ENCODE measurements at regions not wholly inside any gene's neighbourhood (a gene's known extent, or its start where the extent isn't known, plus 50 kb on each side); places are given as distances from the start of the nearest gene placed in this dataset.

DNA sequence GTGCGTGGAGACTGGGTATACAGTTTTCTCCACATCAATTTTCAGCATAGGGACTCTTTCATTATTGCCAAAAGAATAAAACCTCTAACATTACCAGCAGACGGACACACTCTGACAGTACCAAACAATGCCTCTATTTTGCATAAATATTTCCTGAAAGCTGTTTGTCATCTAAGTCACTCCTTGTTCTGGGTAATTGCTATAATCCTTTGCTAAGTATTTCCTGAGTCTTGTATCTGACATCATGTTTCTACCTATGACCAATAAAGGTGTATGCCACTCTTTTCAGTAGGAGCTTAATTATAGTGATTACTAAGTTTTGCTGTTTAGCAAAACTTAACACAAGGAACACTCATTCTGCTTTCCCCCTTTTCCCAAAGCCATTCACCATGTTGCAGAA lies 886.5 kb downstream of the SLITRK6 start:
- DNase-seq (ENCODE audit: low spot score) (no peak), ATAC-seq (no peak)
- TF ChIP-seq EZH2 (IDR thresholded peaks at IDR 0.05; ENCODE audit: low read depth, unreplicated experiment) (no peak), JUNB (IDR thresholded peaks at IDR 0.05; ENCODE audit: unreplicated experiment) (no peak), ZNF331 (CRISPR knock-in tag; IDR thresholded peaks at IDR 0.05; ENCODE audit: low read depth) (no peak)
- TF ChIP-seq, protein P1, sequence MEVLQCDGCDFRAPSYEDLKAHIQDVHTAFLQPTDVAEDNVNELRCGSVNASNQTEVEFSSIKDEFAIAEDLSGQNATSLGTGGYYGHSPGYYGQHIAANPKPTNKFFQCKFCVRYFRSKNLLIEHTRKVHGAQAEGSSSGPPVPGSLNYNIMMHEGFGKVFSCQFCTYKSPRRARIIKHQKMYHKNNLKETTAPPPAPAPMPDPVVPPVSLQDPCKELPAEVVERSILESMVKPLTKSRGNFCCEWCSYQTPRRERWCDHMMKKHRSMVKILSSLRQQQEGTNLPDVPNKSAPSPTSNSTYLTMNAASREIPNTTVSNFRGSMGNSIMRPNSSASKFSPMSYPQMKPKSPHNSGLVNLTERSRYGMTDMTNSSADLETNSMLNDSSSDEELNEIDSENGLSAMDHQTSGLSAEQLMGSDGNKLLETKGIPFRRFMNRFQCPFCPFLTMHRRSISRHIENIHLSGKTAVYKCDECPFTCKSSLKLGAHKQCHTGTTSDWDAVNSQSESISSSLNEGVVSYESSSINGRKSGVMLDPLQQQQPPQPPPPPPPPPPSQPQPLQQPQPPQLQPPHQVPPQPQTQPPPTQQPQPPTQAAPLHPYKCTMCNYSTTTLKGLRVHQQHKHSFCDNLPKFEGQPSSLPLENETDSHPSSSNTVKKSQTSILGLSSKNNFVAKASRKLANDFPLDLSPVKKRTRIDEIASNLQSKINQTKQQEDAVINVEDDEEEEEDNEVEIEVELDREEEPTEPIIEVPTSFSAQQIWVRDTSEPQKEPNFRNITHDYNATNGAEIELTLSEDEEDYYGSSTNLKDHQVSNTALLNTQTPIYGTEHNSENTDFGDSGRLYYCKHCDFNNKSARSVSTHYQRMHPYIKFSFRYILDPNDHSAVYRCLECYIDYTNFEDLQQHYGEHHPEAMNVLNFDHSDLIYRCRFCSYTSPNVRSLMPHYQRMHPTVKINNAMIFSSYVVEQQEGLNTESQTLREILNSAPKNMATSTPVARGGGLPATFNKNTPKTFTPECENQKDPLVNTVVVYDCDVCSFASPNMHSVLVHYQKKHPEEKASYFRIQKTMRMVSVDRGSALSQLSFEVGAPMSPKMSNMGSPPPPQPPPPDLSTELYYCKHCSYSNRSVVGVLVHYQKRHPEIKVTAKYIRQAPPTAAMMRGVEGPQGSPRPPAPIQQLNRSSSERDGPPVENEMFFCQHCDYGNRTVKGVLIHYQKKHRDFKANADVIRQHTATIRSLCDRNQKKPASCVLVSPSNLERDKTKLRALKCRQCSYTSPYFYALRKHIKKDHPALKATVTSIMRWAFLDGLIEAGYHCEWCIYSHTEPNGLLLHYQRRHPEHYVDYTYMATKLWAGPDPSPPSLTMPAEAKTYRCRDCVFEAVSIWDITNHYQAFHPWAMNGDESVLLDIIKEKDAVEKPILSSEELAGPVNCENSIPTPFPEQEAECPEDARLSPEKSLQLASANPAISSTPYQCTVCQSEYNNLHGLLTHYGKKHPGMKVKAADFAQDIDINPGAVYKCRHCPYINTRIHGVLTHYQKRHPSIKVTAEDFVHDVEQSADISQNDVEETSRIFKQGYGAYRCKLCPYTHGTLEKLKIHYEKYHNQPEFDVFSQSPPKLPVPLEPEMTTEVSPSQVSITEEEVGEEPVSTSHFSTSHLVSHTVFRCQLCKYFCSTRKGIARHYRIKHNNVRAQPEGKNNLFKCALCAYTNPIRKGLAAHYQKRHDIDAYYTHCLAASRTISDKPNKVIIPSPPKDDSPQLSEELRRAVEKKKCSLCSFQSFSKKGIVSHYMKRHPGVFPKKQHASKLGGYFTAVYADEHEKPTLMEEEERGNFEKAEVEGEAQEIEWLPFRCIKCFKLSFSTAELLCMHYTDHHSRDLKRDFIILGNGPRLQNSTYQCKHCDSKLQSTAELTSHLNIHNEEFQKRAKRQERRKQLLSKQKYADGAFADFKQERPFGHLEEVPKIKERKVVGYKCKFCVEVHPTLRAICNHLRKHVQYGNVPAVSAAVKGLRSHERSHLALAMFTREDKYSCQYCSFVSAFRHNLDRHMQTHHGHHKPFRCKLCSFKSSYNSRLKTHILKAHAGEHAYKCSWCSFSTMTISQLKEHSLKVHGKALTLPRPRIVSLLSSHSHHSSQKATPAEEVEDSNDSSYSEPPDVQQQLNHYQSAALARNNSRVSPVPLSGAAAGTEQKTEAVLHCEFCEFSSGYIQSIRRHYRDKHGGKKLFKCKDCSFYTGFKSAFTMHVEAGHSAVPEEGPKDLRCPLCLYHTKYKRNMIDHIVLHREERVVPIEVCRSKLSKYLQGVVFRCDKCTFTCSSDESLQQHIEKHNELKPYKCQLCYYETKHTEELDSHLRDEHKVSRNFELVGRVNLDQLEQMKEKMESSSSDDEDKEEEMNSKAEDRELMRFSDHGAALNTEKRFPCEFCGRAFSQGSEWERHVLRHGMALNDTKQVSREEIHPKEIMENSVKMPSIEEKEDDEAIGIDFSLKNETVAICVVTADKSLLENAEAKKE (CRISPR knock-in tag; IDR thresholded peaks at IDR 0.05), result no peak
- TF ChIP-seq, protein P2, sequence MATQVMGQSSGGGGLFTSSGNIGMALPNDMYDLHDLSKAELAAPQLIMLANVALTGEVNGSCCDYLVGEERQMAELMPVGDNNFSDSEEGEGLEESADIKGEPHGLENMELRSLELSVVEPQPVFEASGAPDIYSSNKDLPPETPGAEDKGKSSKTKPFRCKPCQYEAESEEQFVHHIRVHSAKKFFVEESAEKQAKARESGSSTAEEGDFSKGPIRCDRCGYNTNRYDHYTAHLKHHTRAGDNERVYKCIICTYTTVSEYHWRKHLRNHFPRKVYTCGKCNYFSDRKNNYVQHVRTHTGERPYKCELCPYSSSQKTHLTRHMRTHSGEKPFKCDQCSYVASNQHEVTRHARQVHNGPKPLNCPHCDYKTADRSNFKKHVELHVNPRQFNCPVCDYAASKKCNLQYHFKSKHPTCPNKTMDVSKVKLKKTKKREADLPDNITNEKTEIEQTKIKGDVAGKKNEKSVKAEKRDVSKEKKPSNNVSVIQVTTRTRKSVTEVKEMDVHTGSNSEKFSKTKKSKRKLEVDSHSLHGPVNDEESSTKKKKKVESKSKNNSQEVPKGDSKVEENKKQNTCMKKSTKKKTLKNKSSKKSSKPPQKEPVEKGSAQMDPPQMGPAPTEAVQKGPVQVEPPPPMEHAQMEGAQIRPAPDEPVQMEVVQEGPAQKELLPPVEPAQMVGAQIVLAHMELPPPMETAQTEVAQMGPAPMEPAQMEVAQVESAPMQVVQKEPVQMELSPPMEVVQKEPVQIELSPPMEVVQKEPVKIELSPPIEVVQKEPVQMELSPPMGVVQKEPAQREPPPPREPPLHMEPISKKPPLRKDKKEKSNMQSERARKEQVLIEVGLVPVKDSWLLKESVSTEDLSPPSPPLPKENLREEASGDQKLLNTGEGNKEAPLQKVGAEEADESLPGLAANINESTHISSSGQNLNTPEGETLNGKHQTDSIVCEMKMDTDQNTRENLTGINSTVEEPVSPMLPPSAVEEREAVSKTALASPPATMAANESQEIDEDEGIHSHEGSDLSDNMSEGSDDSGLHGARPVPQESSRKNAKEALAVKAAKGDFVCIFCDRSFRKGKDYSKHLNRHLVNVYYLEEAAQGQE (IDR thresholded peaks at IDR 0.05; ENCODE audit: unreplicated experiment), result no peak
- Histone ChIP-seq H2AFZ (no peak overlapping the region), H3K36me3 (ENCODE audit: insufficient read depth) (no peaks in the 10 kb centered on the region), H3K27ac (ENCODE audit: low read depth) (no peak overlapping the region), H3K4me2 (no peak overlapping the region), H3K79me2 (replicated peaks; ENCODE audit: insufficient read depth) (no peaks in the 10 kb centered on the region), H3K4me3 (no peak overlapping the region), H3F3A (replicated peaks; ENCODE audit: low read depth) (no peaks in the 10 kb centered on the region), H3K9me2 (ENCODE audit: insufficient read depth) (no peaks in the 10 kb centered on the region; the same call in 1 of the 2 replicates), H3K27me3 (ENCODE audit: insufficient read depth) (no peaks in the 10 kb centered on the region), H3K4me1 (ENCODE audit: insufficient read depth) (no peaks in the 10 kb centered on the region), H4K20me1 (replicated peaks; ENCODE audit: insufficient read depth) (no peaks in the 10 kb centered on the region)
- Mint-ChIP-seq H3K36me3 (ENCODE audit: low read depth) (no peaks in the 10 kb centered on the region), H3K4me1 (no peaks in the 10 kb centered on the region), H3K27ac (no peak overlapping the region), H3K27me3 (ENCODE audit: insufficient read depth, low read depth, poor library complexity) (peaks cover 2% of the 10 kb centered on the region), H3K4me3 (no peak overlapping the region), H3K9me3 (no peaks in the 10 kb centered on the region; the same call in 2 of the 3 replicates)
